Heart left ventricle (tissue), 16 donors: ENCODE measurements at regions not wholly inside any gene's neighbourhood (a gene's known extent, or its start where the extent isn't known, plus 50 kb on each side); places are given as distances from the start of the nearest gene placed in this dataset.

Experiments
- ATAC-seq, 4 donors: fragments of 200-7000 bp; cut with Tn5 transposase; one replicate each; pipeline ENCODE4 v1.9.1; 2020 to 2022; ENCODE audit warnings: moderate library complexity in 4 of 4, mild to moderate bottlenecking in 3 of 4, moderate number of reproducible peaks in 1 of 4
- DNase-seq, 5 donors: peaks; one replicate each; pipeline ENCODE4 v3.0.0-alpha.2; 2020
- H3K27ac ChIP-seq, 12 donors: fragments of 200-600 bp; sonication (generic) in 4 of 12; one replicate each; pipeline versions ENCODE4 v1.5.0 to v1.8.0; 2016 to 2022; ENCODE audit warnings: mild to moderate bottlenecking in 2 of 12
- H3K27me3 ChIP-seq, 9 donors: fragments of 200-600 bp; sonication (generic) in 2 of 9; one replicate each; pipeline versions ENCODE4 v1.5.1 to v1.8.0; 2016 to 2022; ENCODE audit warnings: mild to moderate bottlenecking in 3 of 9
- H3K36me3 ChIP-seq, 9 donors: fragments of 200-600 bp; sonication (generic) in 2 of 9; one replicate each; pipeline versions ENCODE4 v1.5.0 to v1.8.0; 2018 to 2022; ENCODE audit warnings: mild to moderate bottlenecking in 2 of 9
- H3K4me1 ChIP-seq, 12 donors: fragments of 200-600 bp; sonication (generic) in 4 of 12; one replicate each; pipeline versions ENCODE4 v1.5.0 to v1.8.0; 2016 to 2022; ENCODE audit warnings: mild to moderate bottlenecking in 3 of 12
- H3K4me3 ChIP-seq, 12 donors: fragments of 200-600 bp; sonication (generic) in 4 of 12; one replicate each; pipeline versions ENCODE4 v1.5.0 to v1.8.0; 2017 to 2022; ENCODE audit warnings: mild to moderate bottlenecking in 9 of 12, moderate library complexity in 4 of 12
- H3K9me3 ChIP-seq, 12 donors: fragments of 200-600 bp; sonication (generic) in 4 of 12; one replicate each; pipeline versions ENCODE4 v1.5.0 to v1.8.0; 2016 to 2022; ENCODE audit warnings: mild to moderate bottlenecking in 1 of 12
- CTCF ChIP-seq, 12 donors: fragments of 200-600 bp; sonication (generic) in 4 of 12; IDR thresholded peaks; one replicate each; pipeline versions ENCODE4 v1.5.0 to v1.8.0; 2018 to 2022; ENCODE audit warnings: antibody characterized with exemption in 12 of 12, mild to moderate bottlenecking in 5 of 12
- POLR2A ChIP-seq, 2 donors: fragments of 450-650 bp; IDR thresholded peaks; one replicate each; pipeline ENCODE4 v1.6.1; 2017; ENCODE audit warnings: antibody characterized with exemption in 2 of 2, mild to moderate bottlenecking in 2 of 2, moderate library complexity in 2 of 2
- WGBS, 4 donors: extraction: QIAGEN DNeasy Blood & Tissue Kit in 2 of 4; methylation state at CpG; one replicate each; pipeline versions ENCODE4 v1.1.5 to v1.1.7; 2013 to 2018; 5-methylcytosine and 5-hydroxymethylcytosine counted together
- intact Hi-C, 10 donors: fragments of 100-400 bp; cut with DNase I; formaldehyde crosslinking; loops; one replicate each; pipeline versions ENCODE4 v1.11.1 to v1.14.2; 2022
- donor health status: ischemic (EF 13 %, LVEDD 7.1; RV severe dilation, severe dysfunction).
- donor health status: healthy with polysubstance abuse.
- donor health status: DM: no; HTN: yes; CAD: no.
- donor health status: DM: no; HTN: no; CAD: no.
- donor health status: ischemic (EF 25% LVEDD 6.9; RV normal size, moderate dysfunction).
- donor health status: ischemic (EF 25% LVEDD 5.7; RV mildly dilated, moderate dysfunction).
- donor health status: healthy.
- donor health status: DM: yes; HTN: yes; CAD: no.
- donor health status: ischemic (EF 35%, LVEDD 5.7; RV mildly dilated, moderate dysfunction).
- donor health status: nonischemic (EF 11% LVEDD 7.7; RV severe dilation, severe dysfunction).
- donor health status: DM: yes; HTN: yes; CAD: no.
- donor health status: PGD.
- donor health status: ischemic (EF 29% LVEDD 5.4; RV normal size, mild dysfunction).
- donor health status: nonischemic (EF 23%, LVEDD 6.1; RV moderate dilation, normal function).

GRCh38 chr7:142432377-142432776 is 174.5 kb upstream of the PRSS58 start:
- ATAC-seq (no peak), DNase-seq (no peak)
- no peak overlapping the region for H3K4me3 ChIP-seq
- no peaks in the 10 kb centered on the region for H3K36me3 ChIP-seq
- H3K9me3 ChIP-seq, result no peaks in the 10 kb centered on the region
- no peaks in the 10 kb centered on the region for H3K27me3 ChIP-seq
- intact Hi-C loops, result no loop called here
- TF ChIP-seq CTCF (IDR thresholded peaks at IDR 0.05) (no peak), POLR2A (IDR thresholded peaks at IDR 0.05) (no peak)
- WGBS, 4 donors, result 39 to 66% (median 60%) methylated on average over 2 of the region's 2 CpGs
- no peaks in the 10 kb centered on the region for H3K4me1 ChIP-seq
- H3K27ac ChIP-seq, result no peak overlapping the region

- 67 to 79% (median 73%) methylated on average over 2 of the region's 2 CpGs for WGBS, 4 donors
Observed at GRCh38 chr7:142431491-142431890, 173.6 kb upstream of the PRSS58 start.

GRCh38 chr7:142428094-142428493 is 170.2 kb upstream of the PRSS58 start:
- TF ChIP-seq CTCF (IDR thresholded peaks at IDR 0.05) (no peak), POLR2A (IDR thresholded peaks at IDR 0.05) (no peak)
- no peaks in the 10 kb centered on the region for H3K36me3 ChIP-seq
- no peak overlapping the region for H3K27ac ChIP-seq
- 54 to 65% (median 63%) methylated on average over 2 of the region's 2 CpGs for WGBS, 4 donors
- ATAC-seq, result no peak
- DNase-seq, result no peak
- no peaks in the 10 kb centered on the region for H3K9me3 ChIP-seq
- no peak overlapping the region for H3K4me3 ChIP-seq
- H3K27me3 ChIP-seq, result no peaks in the 10 kb centered on the region
- intact Hi-C loops, result no loop called here
- no peaks in the 10 kb centered on the region for H3K4me1 ChIP-seq

More at GRCh38 chr7:142431491-142431890, 173.6 kb upstream of the PRSS58 start:
- no peaks in the 10 kb centered on the region for H3K9me3 ChIP-seq
- no peak overlapping the region for H3K27ac ChIP-seq
- H3K4me1 ChIP-seq, result no peaks in the 10 kb centered on the region
- H3K27me3 ChIP-seq, result no peaks in the 10 kb centered on the region
- intact Hi-C loops, result no loop called here
- no peak overlapping the region for H3K4me3 ChIP-seq
- H3K36me3 ChIP-seq, result no peaks in the 10 kb centered on the region
- DNase-seq (no peak), ATAC-seq (no peak)
- TF ChIP-seq POLR2A (IDR thresholded peaks at IDR 0.05) (no peak), CTCF (IDR thresholded peaks at IDR 0.05) (no peak)

- intact Hi-C loops, result no loop called here
- H3K4me3 ChIP-seq, result no peak overlapping the region
- H3K9me3 ChIP-seq, result no peaks in the 10 kb centered on the region
- H3K27ac ChIP-seq, result no peak overlapping the region
- no peaks in the 10 kb centered on the region for H3K27me3 ChIP-seq
- H3K36me3 ChIP-seq, result no peaks in the 10 kb centered on the region
- TF ChIP-seq CTCF (IDR thresholded peaks at IDR 0.05), result no peak
- no peak for TF ChIP-seq POLR2A (IDR thresholded peaks at IDR 0.05)
- 53 to 65% (median 59%) methylated on average over 7 to 8 of the region's 8 CpGs for WGBS, 4 donors
- ATAC-seq (no peak), DNase-seq (no peak)
- no peaks in the 10 kb centered on the region for H3K4me1 ChIP-seq
Observed at GRCh38 chr7:142425281-142425680, 167.4 kb upstream of the PRSS58 start.
